ENCODE measurements at regions not wholly inside any gene's neighbourhood (a gene's known extent, or its start where the extent isn't known, plus 50 kb on each side); places are given as distances from the start of the nearest gene placed in this dataset.

GRCh38 chr2:23283653-23284052 lies 101.3 kb upstream of the KLHL29 start:
- TF ChIP-seq REST (IDR thresholded peaks at IDR 0.05; ENCODE audit: insufficient read depth in 1 of 2, low read depth in 2 of 2, low read length in 2 of 2) (no peak), POLR2AphosphoS5 (IDR thresholded peaks at IDR 0.05; ENCODE audit: low read depth, low read length) (no peak)

Measured in PFSK-1 (cell line).